ENCODE measurements at regions not wholly inside any gene's neighbourhood (a gene's known extent, or its start where the extent isn't known, plus 50 kb on each side); places are given as distances from the start of the nearest gene placed in this dataset.
"Not testable (repeated sequence)": the region's sequence is repeated elsewhere in the genome, so short reads cannot be mapped to it uniquely, and the experiment has no call there.

GRCh38 chr7:10463701-10464100, 510.0 kb upstream of the PHF14 start:
- Mint-ChIP-seq H3K27me3 (ENCODE audit: low read depth) (no peaks in the 10 kb centered on the region), H3K36me3 (peaks cover 7% of the 10 kb centered on the region), H3K4me1 (no peaks in the 10 kb centered on the region), H3K4me3 (no peak overlapping the region), H3K9me3 (peaks cover 16% of the 10 kb centered on the region), H3K27ac (no peak overlapping the region)
- no peak for DNase-seq (ENCODE audit: low spot score)
- ChIA-PET POLR2A (no interaction called here), CTCF (no interaction called here)
- TF ChIP-seq ZNF317 (CRISPR knock-in tag; IDR thresholded peaks at IDR 0.05; ENCODE audit: borderline replicate concordance, low read depth) (no peak), MXD4 (CRISPR knock-in tag; IDR thresholded peaks at IDR 0.05; ENCODE audit: borderline replicate concordance) (no peak), ATF3 (CRISPR knock-in tag; conservative IDR thresholded peaks at IDR 0.05) (no peak), FOXJ3 (CRISPR knock-in tag; IDR thresholded peaks at IDR 0.05; ENCODE audit: borderline replicate concordance) (no peak), SMAD4 (CRISPR knock-in tag; IDR thresholded peaks at IDR 0.05) (no peak)
- ATAC-seq, result no peak

GRCh38 chr7:10465536-10465935, 508.1 kb upstream of the PHF14 start:
- H3K27me3 Mint-ChIP-seq (ENCODE audit: low read depth); DNase-seq (ENCODE audit: low spot score); H3K27ac Mint-ChIP-seq; H3K9me3 Mint-ChIP-seq; H3K4me3 Mint-ChIP-seq; ATAC-seq; H3K36me3 Mint-ChIP-seq; H3K4me1 Mint-ChIP-seq; POLR2A ChIA-PET; CTCF ChIA-PET: not testable (repeated sequence)

GRCh38 chr7:10468908-10469307, 504.8 kb upstream of the PHF14 start:
- Mint-ChIP-seq H3K4me1 (no peaks in the 10 kb centered on the region), H3K36me3 (0 out of 2 replicates have a peak, but pooled peaks cover under 1% of the 10 kb centered on the region), H3K27ac (no peak overlapping the region), H3K4me3 (no peak overlapping the region), H3K9me3 (0 out of 2 replicates have a peak, but pooled peaks cover 3% of the 10 kb centered on the region), H3K27me3 (ENCODE audit: low read depth) (no peaks in the 10 kb centered on the region)
- no peak for ATAC-seq
- no peak for DNase-seq (ENCODE audit: low spot score)
- ChIA-PET POLR2A (no interaction called here), CTCF (no interaction called here)
- TF ChIP-seq GABPB1 (CRISPR knock-in tag; IDR thresholded peaks at IDR 0.05) (no peak), IRF2 (CRISPR knock-in tag; IDR thresholded peaks at IDR 0.05; ENCODE audit: borderline replicate concordance, low read depth) (no peak), TEAD4 (CRISPR knock-in tag; IDR thresholded peaks at IDR 0.05) (no peak)

GRCh38 chr7:10469476-10469875, 504.2 kb upstream of the PHF14 start:
- POLR2A ChIA-PET, result no interaction called here
- no peaks in the 10 kb centered on the region for H3K9me3 Mint-ChIP-seq
- TF ChIP-seq RELA (CRISPR knock-in tag; IDR thresholded peaks at IDR 0.05; ENCODE audit: borderline replicate concordance) (no peak), PRDM15 (CRISPR knock-in tag; IDR thresholded peaks at IDR 0.05) (no peak), TEAD1 (CRISPR knock-in tag; IDR thresholded peaks at IDR 0.05) (no peak), FOXP4 (CRISPR knock-in tag; IDR thresholded peaks at IDR 0.05) (no peak), HMGA2 (CRISPR knock-in tag; IDR thresholded peaks at IDR 0.05) (no peak), FOXP1 (CRISPR knock-in tag; IDR thresholded peaks at IDR 0.05; ENCODE audit: borderline replicate concordance) (no peak), ZNF232 (CRISPR knock-in tag; IDR thresholded peaks at IDR 0.05) (no peak)

More at GRCh38 chr7:10469476-10469875, 504.2 kb upstream of the PHF14 start:
- Mint-ChIP-seq H3K27ac (no peak overlapping the region), H3K36me3 (no peaks in the 10 kb centered on the region), H3K27me3 (ENCODE audit: low read depth) (no peaks in the 10 kb centered on the region), H3K4me3 (no peak overlapping the region), H3K4me1 (no peaks in the 10 kb centered on the region)
- ATAC-seq (no peak), DNase-seq (ENCODE audit: low spot score) (no peak)
- CTCF ChIA-PET, result no interaction called here

All from WTC11 (cell line).